NOMO-1 (cell line): ENCODE measurements at regions not wholly inside any gene's neighbourhood (a gene's known extent, or its start where the extent isn't known, plus 50 kb on each side); places are given as distances from the start of the nearest gene placed in this dataset.

ENCODE experiments used
- DNase-seq, 2 experiments: peaks; one replicate each; lab custom pipeline; 2025; ENCODE audit not compliant: unreplicated experiment in 2 of 2; lab: John Stamatoyannopoulos, UW

- DNase-seq: no peak
These were observed 178.8 kb downstream of the SCP2D1 start for GRCh38 chr20:18992418-18992817.

GRCh38 chr20:18995455-18995854 is 181.9 kb downstream of the SCP2D1 start:
- no peak for DNase-seq

GRCh38 chr20:18999086-18999485 is 185.5 kb downstream of the SCP2D1 start:
- DNase-seq: no peak

GRCh38 chr20:19000078-19000477 is 186.5 kb downstream of the SCP2D1 start:
- DNase-seq: no peak

GRCh38 chr20:19001177-19001576 is 187.6 kb downstream of the SCP2D1 start:
- DNase-seq: no peak

GRCh38 chr20:19003366-19004336 is 190.1 kb downstream of the SCP2D1 start:
- no peak for DNase-seq

GRCh38 chr20:19004975-19005374 is 191.4 kb downstream of the SCP2D1 start:
- DNase-seq: no peak

GRCh38 chr20:19008497-19008896 is 194.9 kb downstream of the SCP2D1 start:
- DNase-seq: peak; percentile 32 to 58

GRCh38 chr20:19009081-19009688 is 195.6 kb downstream of the SCP2D1 start:
- peak; percentile 27 to 81 for DNase-seq

GRCh38 chr20:19012676-19013075 is 199.1 kb downstream of the SCP2D1 start:
- peak; percentile 83 to 86 for DNase-seq

- no peak for DNase-seq
These were observed 198.5 kb upstream of the SLC24A3 start for GRCh38 chr20:19013907-19014306.

GRCh38 chr20:19015351-19016139 is 196.9 kb upstream of the SLC24A3 start:
- DNase-seq: peak; percentile 74

- no peak for DNase-seq
These were observed 196.3 kb upstream of the SLC24A3 start for GRCh38 chr20:19016140-19016497.

- no peak for DNase-seq
These were observed 195.2 kb upstream of the SLC24A3 start for GRCh38 chr20:19017104-19017690.

- DNase-seq: no peak
These were observed 193.6 kb upstream of the SLC24A3 start for GRCh38 chr20:19018881-19019280.

- no peak for DNase-seq
These were observed 192.6 kb upstream of the SLC24A3 start for GRCh38 chr20:19019734-19020364.

- DNase-seq: no peak
These were observed 190.9 kb upstream of the SLC24A3 start for GRCh38 chr20:19021406-19022117.

- no peak for DNase-seq
These were observed 190.3 kb upstream of the SLC24A3 start for GRCh38 chr20:19022118-19022575.

GRCh38 chr20:19022791-19023448 is 189.5 kb upstream of the SLC24A3 start:
- no peak for DNase-seq
